ENCODE measurements at regions not wholly inside any gene's neighbourhood (a gene's known extent, or its start where the extent isn't known, plus 50 kb on each side); places are given as distances from the start of the nearest gene placed in this dataset.

- no peak for TF ChIP-seq CTCF (conservative IDR thresholded peaks at IDR 0.05; ENCODE audit: low read depth, low read length)
- no peak for DNase-seq (ENCODE audit: low read depth)
- H3K4me3 ChIP-seq (ENCODE audit: low read length) = no peak overlapping the region
Observed at GRCh38 chr7:81623251-81623855, 146.5 kb downstream of the HGF start.

- no peak overlapping the region for H3K4me3 ChIP-seq (ENCODE audit: low read length)
- TF ChIP-seq CTCF (conservative IDR thresholded peaks at IDR 0.05; ENCODE audit: low read depth, low read length) = no peak
- DNase-seq (ENCODE audit: low read depth) = no peak
Observed at GRCh38 chr7:81621893-81622292, 148.0 kb downstream of the HGF start.

GRCh38 chr7:81618396-81619014 is 151.3 kb downstream of the HGF start:
- no peak for TF ChIP-seq CTCF (conservative IDR thresholded peaks at IDR 0.05; ENCODE audit: low read depth, low read length)
- peak; percentile 85 for DNase-seq (ENCODE audit: low read depth)
- no peak overlapping the region for H3K4me3 ChIP-seq (ENCODE audit: low read length)

- no peak overlapping the region for H3K4me3 ChIP-seq (ENCODE audit: low read length)
- DNase-seq (ENCODE audit: low read depth) = no peak
- TF ChIP-seq CTCF (conservative IDR thresholded peaks at IDR 0.05; ENCODE audit: low read depth, low read length) = no peak
Observed at GRCh38 chr7:81616951-81617350, 152.9 kb downstream of the HGF start.

GRCh38 chr7:81611805-81612204 is 158.0 kb downstream of the HGF start:
- no peak overlapping the region for H3K4me3 ChIP-seq (ENCODE audit: low read length)
- TF ChIP-seq CTCF (conservative IDR thresholded peaks at IDR 0.05; ENCODE audit: low read depth, low read length) = no peak
- no peak for DNase-seq (ENCODE audit: low read depth)

- DNase-seq (ENCODE audit: low read depth) = no peak
- TF ChIP-seq CTCF (conservative IDR thresholded peaks at IDR 0.05; ENCODE audit: low read depth, low read length) = no peak
- H3K4me3 ChIP-seq (ENCODE audit: low read length) = no peak overlapping the region
Observed at GRCh38 chr7:81611040-81611439, 158.8 kb downstream of the HGF start.

GRCh38 chr7:81608748-81609382 is 161.0 kb downstream of the HGF start:
- no peak for TF ChIP-seq CTCF (conservative IDR thresholded peaks at IDR 0.05; ENCODE audit: low read depth, low read length)
- no peak overlapping the region for H3K4me3 ChIP-seq (ENCODE audit: low read length)

More at GRCh38 chr7:81608748-81609382, 161.0 kb downstream of the HGF start:
- no peak for DNase-seq (ENCODE audit: low read depth)

Data from retinal pigment epithelial cell (primary cell).